HG03469 (cell line): ENCODE measurements at regions not wholly inside any gene's neighbourhood (a gene's known extent, or its start where the extent isn't known, plus 50 kb on each side); places are given as distances from the start of the nearest gene placed in this dataset.
"Not testable (repeated sequence)": the region's sequence is repeated elsewhere in the genome, so short reads cannot be mapped to it uniquely, and the experiment has no call there.

Experiments
- ATAC-seq: cut with Tn5 transposase; IDR thresholded peaks from one replicate; pipeline ENCODE4 v1.9.1; 2021; ENCODE audit warnings: mild to moderate bottlenecking, moderate library complexity, moderate number of reproducible peaks; ENCODE audit not compliant: unreplicated experiment

GRCh38 chr7:23887660-23888059 lies 177.6 kb downstream of the STK31 start:
- ATAC-seq = no peak

- no peak for ATAC-seq
Observed at GRCh38 chr7:23888958-23889357, 178.9 kb downstream of the STK31 start.

- no peak for ATAC-seq
Observed at GRCh38 chr7:23889566-23889965, 179.5 kb downstream of the STK31 start.

DNA sequence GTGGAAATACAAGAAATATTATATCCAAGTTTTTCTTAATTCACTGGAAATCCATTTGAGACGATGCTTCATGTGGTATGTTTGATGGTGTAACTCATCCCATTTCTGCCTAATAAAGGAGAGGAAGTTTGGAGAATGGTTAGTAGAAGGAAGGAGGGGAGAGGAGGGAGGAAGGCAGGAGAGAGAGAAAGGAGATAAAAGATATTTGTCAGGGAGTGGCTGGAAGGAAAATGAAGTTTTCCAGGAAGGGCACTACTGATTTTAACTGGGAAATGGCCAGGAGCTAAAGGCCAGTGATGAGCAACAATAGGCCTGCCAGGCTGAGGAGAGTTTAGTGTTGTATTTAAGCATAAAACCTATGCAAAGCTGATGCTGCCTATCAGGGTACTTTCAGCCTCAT lies 182.0 kb downstream of the STK31 start:
- ATAC-seq = no peak

- no peak for ATAC-seq
Observed at GRCh38 chr7:23893176-23893941, 183.3 kb downstream of the STK31 start.

DNA sequence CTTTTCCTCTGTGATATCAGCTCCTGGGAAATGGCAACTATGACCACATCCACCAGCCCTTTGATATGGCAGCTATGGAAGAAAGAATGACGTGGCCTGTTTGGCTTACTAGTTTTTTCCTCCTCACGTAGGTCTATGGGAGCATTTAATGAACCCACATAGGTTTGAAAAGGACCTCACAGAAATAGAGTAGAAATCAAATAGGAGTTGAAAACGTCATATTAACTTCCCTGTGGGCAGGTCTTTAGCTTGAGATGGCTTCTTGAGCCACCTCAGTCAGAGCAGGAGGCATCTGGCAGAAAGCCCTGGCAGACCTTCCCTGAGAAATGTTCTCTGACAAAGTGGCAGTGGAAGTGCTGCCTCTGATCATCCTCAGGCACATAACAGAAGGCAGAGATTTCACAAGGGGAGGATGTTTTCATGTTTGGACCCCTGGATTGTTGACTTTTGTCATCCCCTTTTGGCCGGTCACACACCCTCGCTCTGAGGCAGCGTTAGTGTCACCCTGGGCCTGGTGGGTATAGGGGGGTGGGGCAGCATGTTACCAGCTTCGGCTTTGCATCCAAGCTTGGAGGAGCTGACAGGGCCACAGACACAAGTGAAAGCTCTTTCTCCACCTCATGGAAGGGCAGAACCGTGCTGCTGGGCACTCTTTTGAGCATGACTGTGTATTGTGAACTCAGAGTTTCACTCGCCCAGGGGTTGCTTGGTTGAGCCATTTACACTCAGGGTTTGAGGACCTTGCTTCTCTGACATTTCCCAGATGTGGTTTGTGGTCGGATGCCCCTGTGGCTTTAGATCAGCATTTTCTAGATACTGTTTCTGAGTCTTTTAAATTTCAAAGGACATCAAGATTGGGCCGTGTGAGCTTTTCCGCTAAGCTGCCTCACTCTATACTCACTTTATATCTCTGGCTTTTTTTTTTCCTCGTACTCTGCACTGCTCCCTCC lies 184.2 kb downstream of the STK31 start:
- no peak for ATAC-seq

DNA sequence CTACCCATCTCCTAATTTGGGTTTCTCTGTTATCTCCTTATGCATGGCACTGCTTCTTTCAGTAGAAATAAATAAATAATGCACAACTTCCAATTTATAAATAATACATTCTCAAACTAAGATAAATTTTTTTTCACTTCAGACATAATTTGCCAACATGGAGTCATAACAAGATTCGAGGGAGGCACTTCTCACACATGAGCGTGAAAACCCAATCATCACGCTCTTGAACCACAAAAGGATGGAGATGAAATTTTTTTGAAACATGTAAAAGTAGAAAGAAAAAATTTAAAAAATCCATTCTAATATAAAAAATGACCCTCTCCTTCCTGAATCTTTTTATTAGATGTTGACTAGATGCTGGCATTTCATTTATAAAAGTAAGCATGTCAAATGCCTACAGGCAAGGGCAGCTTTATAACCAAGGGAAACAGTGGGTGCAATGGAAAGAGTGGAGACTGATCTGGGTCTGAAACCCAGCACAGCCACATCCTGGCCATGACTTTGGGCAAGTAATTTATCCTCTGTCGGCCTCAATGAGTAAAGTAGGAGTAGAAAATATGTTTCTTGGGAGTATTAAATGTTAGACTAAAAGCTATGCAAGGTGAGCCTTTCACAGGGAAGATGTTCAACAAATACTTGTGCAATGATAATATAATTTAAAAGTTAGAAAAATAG lies 185.0 kb downstream of the STK31 start:
- ATAC-seq = no peak

- ATAC-seq = no peak
Observed at GRCh38 chr7:23895666-23896096, 185.7 kb downstream of the STK31 start.

DNA sequence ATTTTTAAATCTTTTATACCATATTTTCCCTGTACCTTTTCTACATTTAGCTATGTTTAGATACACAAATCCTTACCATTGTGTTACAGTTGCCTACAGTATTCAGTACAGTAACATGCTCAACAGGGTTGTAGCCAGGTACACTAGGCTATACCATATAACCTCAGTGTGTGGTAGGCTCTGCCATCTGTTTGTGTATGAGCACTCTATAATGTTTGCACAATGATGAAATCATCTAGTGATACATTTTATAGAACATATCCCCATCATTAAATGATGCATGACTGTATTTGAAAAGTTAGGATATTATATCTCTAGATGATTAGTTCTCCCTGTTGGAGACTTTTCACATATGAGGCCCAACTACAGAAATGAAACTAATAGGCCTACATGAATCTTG lies 188.6 kb downstream of the STK31 start:
- no peak for ATAC-seq

GRCh38 chr7:23904901-23905300 lies 194.9 kb downstream of the STK31 start:
- ATAC-seq = not testable (repeated sequence)

DNA sequence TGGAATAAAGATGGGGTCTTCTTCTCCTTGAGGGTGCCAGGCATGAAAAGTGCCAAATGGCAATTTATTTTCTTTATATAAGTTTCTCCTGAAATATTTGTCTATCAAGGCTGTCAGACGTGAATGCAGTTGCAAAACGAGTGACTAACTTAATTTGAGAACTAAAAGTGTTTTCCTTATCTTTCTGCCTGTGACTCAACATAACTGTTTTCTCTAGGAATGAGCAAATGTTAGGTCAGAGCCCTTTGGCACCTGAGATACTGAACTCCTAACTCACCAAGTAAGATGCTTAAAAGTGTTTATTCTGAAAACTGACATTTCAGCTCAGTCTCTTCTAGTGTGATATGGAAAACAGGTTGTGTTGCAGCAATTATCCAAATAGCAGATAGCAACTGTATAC lies 197.0 kb downstream of the STK31 start:
- ATAC-seq = no peak

DNA sequence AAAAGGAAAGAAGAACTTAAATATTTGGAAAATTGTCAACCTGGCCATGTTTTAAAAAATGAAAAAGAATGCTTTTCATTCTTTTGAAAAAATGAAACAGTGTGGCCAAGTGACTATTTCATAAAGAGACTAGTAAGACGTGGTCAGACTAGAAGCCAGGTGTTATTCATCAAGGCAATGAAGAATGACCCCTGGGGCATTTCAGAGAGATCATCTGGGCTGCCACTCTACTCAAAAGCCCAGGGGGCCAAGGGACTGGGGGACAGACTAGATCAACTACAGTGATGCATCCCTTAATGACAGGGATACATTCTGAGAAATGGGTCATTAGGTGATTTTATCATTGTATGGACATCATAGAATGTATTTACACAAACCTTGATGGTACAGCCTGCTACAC lies 199.4 kb downstream of the STK31 start:
- no peak for ATAC-seq

GRCh38 chr7:23912065-23912464 lies 202.0 kb downstream of the STK31 start:
- no peak for ATAC-seq

- ATAC-seq = no peak
Observed at GRCh38 chr7:23913016-23913415, 203.0 kb downstream of the STK31 start.

- no peak for ATAC-seq
Observed at GRCh38 chr7:23915236-23915635, 205.2 kb downstream of the STK31 start.

- ATAC-seq = no peak
Observed at GRCh38 chr7:23918286-23918685, 208.3 kb downstream of the STK31 start.

DNA sequence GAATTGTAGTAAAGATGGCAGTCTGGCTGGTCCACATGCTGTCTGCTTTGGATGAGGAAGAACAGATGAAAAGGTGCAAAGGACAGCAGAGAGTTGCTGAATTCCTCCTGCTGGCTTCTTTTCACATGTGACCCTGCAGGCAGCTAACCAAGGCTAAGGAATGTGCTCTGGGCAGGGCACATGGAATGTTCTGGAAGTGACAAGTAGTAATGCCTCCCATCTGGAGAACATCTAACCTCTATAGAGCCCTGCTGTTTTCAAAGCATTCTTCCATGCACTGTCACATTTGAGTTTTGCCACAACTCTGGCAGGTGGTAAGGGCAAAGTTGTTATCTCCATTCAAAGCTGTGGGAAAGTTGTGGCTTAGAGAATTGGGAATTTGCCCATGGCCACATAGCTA lies 208.8 kb downstream of the STK31 start:
- ATAC-seq = no peak

DNA sequence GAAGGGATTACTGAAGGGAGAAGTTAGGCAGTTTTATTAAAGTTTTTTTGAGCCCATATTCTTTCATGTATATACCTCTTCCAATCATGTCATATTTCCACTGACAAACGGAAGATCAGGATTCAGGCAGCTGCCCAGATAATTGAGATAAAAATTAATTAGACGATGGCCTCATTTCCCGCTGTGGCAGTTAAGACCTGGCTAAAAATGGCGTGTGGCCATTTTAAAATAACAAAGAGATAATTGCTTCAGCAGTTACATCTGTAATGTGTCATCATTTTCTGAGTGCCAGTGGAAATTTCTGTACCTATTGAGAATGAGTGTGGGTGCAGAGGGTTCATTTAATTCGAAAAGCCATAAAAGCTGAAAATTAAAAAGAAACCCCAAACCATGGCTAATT lies 215.1 kb downstream of the STK31 start:
- no peak for ATAC-seq

- ATAC-seq = no peak
Observed at GRCh38 chr7:23927709-23928417, 217.8 kb downstream of the STK31 start.

GRCh38 chr7:23928418-23928775 lies 218.4 kb downstream of the STK31 start:
- ATAC-seq = no peak

GRCh38 chr7:23930312-23930711 lies 220.3 kb downstream of the STK31 start:
- ATAC-seq = no peak
